Fibroblast of pulmonary artery (primary cell): ENCODE measurements at regions not wholly inside any gene's neighbourhood (a gene's known extent, or its start where the extent isn't known, plus 50 kb on each side); places are given as distances from the start of the nearest gene placed in this dataset.
A peak's percentile ranks its signal among the peaks of the same experiment; 100 is the strongest.
"Not testable (repeated sequence)": the region's sequence is repeated elsewhere in the genome, so short reads cannot be mapped to it uniquely, and the experiment has no call there.

Experiments
- DNase-seq: peaks from one replicate; pipeline ENCODE4 v3.0.0-alpha.2; 2010; ENCODE audit warnings: low read depth
- H3K4me3 ChIP-seq: replicated peaks from 2 replicates; pipeline ENCODE4 v1.5.1; 2011; ENCODE audit warnings: low read depth, mild to moderate bottlenecking, control low read depth, low read length, moderate library complexity

DNA sequence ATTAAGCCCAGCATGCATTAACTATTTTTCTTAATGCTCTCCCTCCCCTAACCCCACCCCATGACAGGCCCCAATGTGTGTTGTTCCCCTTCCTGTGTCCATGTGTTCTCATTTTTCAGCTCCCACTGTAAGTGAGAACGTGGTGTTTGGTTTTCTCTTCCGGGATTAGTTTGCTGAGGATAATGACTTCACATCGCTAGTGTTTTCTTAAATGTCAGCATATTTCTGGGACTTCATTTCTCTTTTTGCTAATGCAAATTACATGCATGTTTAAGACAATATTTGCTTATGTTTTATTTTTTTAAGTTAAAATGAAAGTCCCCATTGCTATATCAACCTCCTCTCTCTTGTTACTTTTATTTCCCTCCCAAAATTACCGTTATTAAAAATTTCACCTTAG, 733.3 kb upstream of the DEFB115 start:
- DNase-seq, H3K4me3 ChIP-seq: not testable (repeated sequence)

GRCh38 chr20:30524761-30525160, 732.7 kb upstream of the DEFB115 start:
- not testable (repeated sequence) for DNase-seq, H3K4me3 ChIP-seq

GRCh38 chr20:30533653-30534052, 723.8 kb upstream of the DEFB115 start:
- H3K4me3 ChIP-seq, DNase-seq: not testable (repeated sequence)

GRCh38 chr20:30537459-30537858, 720.0 kb upstream of the DEFB115 start:
- DNase-seq, H3K4me3 ChIP-seq: not testable (repeated sequence)

- DNase-seq, H3K4me3 ChIP-seq: not testable (repeated sequence)
Observed at GRCh38 chr20:30540330-30541069, 717.0 kb upstream of the DEFB115 start.

DNA sequence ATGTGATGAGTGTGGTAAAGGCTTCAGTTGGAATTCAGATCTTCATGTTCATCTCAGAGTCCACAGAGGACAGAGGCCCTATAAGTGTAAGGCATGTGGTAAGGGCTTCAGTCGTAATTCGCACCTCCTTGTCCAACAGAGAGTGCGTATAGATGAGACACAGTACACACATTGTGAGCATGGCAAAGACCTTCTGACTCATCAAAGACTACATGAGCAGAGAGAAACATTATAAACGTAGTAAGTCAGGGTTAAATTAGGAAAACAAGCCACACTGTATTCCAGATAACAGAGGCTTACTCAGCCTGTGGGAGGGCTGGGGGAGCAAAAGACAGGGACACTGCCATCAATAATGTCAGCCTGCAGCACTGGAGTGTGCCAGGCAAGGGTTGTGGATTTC, 706.2 kb upstream of the DEFB115 start:
- not testable (repeated sequence) for DNase-seq, H3K4me3 ChIP-seq

GRCh38 chr20:30556797-30557196, 700.7 kb upstream of the DEFB115 start:
- DNase-seq, H3K4me3 ChIP-seq: not testable (repeated sequence)

- not testable (repeated sequence) for DNase-seq, H3K4me3 ChIP-seq
Observed at GRCh38 chr20:30565086-30565485, 692.4 kb upstream of the DEFB115 start.

DNA sequence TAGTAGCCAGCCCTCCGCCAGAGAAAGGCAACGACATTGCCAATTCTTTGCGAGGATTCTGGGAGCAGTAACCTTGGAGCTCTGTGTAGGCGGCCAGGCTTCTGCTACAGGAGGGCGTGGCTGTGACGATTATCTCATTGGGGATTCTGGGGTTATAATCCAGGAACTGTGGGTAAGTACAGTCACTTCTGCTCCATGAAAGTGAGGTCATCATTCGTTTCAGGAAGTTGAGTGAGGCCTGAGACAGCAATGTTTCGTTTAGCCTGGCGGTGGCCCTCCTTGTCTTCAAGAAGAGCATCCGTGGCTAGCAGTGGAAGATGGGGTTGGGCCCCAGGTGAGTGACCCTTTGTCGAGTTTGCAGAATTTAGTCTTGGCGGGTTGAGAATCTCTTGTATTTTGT, 687.6 kb upstream of the DEFB115 start:
- H3K4me3 ChIP-seq, DNase-seq: not testable (repeated sequence)

GRCh38 chr20:30570622-30571021, 686.8 kb upstream of the DEFB115 start:
- H3K4me3 ChIP-seq, DNase-seq: not testable (repeated sequence)

- not testable (repeated sequence) for H3K4me3 ChIP-seq, DNase-seq
Observed at GRCh38 chr20:30574337-30574736, 683.1 kb upstream of the DEFB115 start.

- not testable (repeated sequence) for H3K4me3 ChIP-seq, DNase-seq
Observed at GRCh38 chr20:30579069-30579468, 678.4 kb upstream of the DEFB115 start.

DNA sequence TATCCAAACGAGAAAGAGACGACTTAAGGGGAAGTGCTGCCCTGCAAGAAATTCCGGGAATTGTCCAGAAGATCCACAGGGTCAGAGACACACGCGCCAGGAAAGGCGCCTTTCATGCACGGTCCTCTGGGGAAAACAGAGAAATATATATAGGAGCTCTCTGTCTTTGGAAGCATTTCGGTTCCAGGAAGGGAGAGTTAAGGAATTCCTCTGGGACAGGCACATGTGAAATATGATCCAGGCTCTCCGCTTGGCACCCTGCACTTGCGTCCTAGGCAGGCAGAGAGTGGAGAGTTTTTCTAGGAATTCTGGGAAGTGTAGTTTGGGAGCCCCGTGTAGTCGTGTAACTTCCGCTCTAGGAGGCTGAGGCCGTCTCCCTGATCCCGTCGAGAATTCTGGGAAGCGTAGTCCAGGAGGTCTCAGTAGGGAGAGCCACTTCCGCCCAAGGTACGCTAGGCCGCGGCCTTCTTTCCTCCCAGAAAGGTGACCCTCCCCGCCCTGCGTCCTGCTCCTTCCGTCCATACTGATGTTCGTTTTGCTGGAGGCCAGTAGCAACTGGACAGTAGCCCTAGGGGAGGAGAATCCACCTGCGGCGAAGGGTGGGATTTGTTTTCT, 677.5 kb upstream of the DEFB115 start:
- peak; percentile 53 for DNase-seq
- H3K4me3 ChIP-seq = peak overlapping the region; percentile 36

- not testable (repeated sequence) for DNase-seq, H3K4me3 ChIP-seq
Observed at GRCh38 chr20:30581839-30582238, 675.6 kb upstream of the DEFB115 start.

- DNase-seq, H3K4me3 ChIP-seq: not testable (repeated sequence)
Observed at GRCh38 chr20:30584403-30584802, 673.1 kb upstream of the DEFB115 start.

- H3K4me3 ChIP-seq = not testable (repeated sequence)
- DNase-seq = peak; percentile 25
Observed at GRCh38 chr20:30585244-30585796, 672.1 kb upstream of the DEFB115 start.

DNA sequence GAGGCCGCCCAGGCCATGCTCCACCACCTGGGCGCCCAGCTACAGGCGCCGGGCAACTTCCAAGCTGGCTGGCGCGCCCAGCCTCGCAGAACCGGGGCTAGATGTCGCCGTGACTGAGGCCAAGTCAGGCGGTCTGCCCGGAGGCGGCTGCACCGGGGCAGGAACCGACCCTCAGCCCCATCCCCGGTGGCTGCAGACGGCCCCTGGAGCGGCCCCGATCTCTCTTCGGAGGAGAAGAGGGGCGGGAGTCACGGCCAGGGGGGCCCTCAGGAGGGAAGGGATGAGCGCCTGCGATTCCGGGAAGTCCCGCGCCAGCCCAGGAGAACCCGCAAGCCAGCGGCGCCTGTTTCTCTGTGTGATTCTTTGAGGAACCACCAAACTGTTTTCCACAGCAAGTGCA, 671.3 kb upstream of the DEFB115 start:
- not testable (repeated sequence) for H3K4me3 ChIP-seq, DNase-seq
